Upper lobe of left lung (tissue), 4 donors: ENCODE measurements at regions not wholly inside any gene's neighbourhood (a gene's known extent, or its start where the extent isn't known, plus 50 kb on each side); places are given as distances from the start of the nearest gene placed in this dataset.

Experiments
- POLR2A ChIP-seq, 4 donors: fragments of 450-650 bp; IDR thresholded peaks; one replicate each; pipeline ENCODE4 v1.5.1; 2016 to 2017; ENCODE audit warnings: antibody characterized with exemption in 4 of 4, mild to moderate bottlenecking in 2 of 4
- TF ChIP-seq, protein P1 (sequence below), 6 experiments: fragments of 450-650 bp in 4 of 6; fragments of 200-600 bp in 2 of 6; sonication (generic) in 2 of 6; IDR thresholded peaks; one replicate each; pipeline ENCODE4 v1.5.1; 2016 to 2019; ENCODE audit warnings: antibody characterized with exemption in 6 of 6

GRCh38 chr18:22566703-22567420 lies 149.1 kb upstream of the CTAGE1 start:
- TF ChIP-seq, protein P1, sequence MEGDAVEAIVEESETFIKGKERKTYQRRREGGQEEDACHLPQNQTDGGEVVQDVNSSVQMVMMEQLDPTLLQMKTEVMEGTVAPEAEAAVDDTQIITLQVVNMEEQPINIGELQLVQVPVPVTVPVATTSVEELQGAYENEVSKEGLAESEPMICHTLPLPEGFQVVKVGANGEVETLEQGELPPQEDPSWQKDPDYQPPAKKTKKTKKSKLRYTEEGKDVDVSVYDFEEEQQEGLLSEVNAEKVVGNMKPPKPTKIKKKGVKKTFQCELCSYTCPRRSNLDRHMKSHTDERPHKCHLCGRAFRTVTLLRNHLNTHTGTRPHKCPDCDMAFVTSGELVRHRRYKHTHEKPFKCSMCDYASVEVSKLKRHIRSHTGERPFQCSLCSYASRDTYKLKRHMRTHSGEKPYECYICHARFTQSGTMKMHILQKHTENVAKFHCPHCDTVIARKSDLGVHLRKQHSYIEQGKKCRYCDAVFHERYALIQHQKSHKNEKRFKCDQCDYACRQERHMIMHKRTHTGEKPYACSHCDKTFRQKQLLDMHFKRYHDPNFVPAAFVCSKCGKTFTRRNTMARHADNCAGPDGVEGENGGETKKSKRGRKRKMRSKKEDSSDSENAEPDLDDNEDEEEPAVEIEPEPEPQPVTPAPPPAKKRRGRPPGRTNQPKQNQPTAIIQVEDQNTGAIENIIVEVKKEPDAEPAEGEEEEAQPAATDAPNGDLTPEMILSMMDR (IDR thresholded peaks at IDR 0.05), result no peak
- TF ChIP-seq POLR2A (IDR thresholded peaks at IDR 0.05), result no peak
